ENCODE measurements at regions not wholly inside any gene's neighbourhood (a gene's known extent, or its start where the extent isn't known, plus 50 kb on each side); places are given as distances from the start of the nearest gene placed in this dataset.
A peak's percentile ranks its signal among the peaks of the same experiment; 100 is the strongest.

GRCh38 chr1:234726359-234726943, 116.5 kb upstream of the IRF2BP2 start:
- no TSS peak for BruUV-seq (replicated peaks)
- H3K9me3 ChIP-seq (ENCODE audit: low read length) = no peaks in the 10 kb centered on the region
- no peak for ATAC-seq
- in situ Hi-C loops (cut with HindIII; ENCODE audit: extremely low pct_ligation_motif_present, low pct_unique_long_range_greater_than_20kb) = loop anchor here (10.0 kb wide), 1 partner anchor 358 kb away; no protein-coding TSS in a partner anchor
- ChIA-PET CTCF (ENCODE audit: low intra/inter-chr PET ratio, low total read pairs) (no interaction called here), POLR2A (interaction anchor here (0.6 to 19.4 kb wide), 21 partner anchors 8 to 357 kb away, joined by 3 to 1137 read pairs (median 54); partner anchors contain the start of gene IRF2BP2)
- peak overlapping the region; percentile 99 for H3K27ac ChIP-seq (ENCODE audit: extremely low read length, insufficient read depth, low read length)
- no peak for FAIRE-seq
- no peak overlapping the region; a peak in 1 of 6 replicates for H3K4me3 ChIP-seq (replicated peaks in 1 of 3; ENCODE audit: insufficient read depth in 1 of 3, low read depth in 2 of 3, low read length in 3 of 3)
- TF ChIP-seq ZFY (CRISPR knock-in tag; IDR thresholded peaks at IDR 0.05) (peak; percentile 23; the same call in 1 of the 2 replicates), AGO2 (optimal IDR thresholded peaks at IDR 0.05; ENCODE audit: low read depth, low read length) (peak; percentile 20), SALL1 (CRISPR knock-in tag; IDR thresholded peaks at IDR 0.05) (0 out of 2 replicates have a peak, but pooled peaks have one; percentile 41), POLR2A (IDR thresholded peaks at IDR 0.05; ENCODE audit: insufficient read depth in 1 of 2, low read depth in 2 of 2, low read length in 2 of 2) (peak in 1 of 2 experiments; percentile 20; a peak in 1 of 4 replicates), ZFYVE20 (CRISPR knock-in tag; IDR thresholded peaks at IDR 0.05; ENCODE audit: borderline replicate concordance, low read depth) (no peak), ZNF878 (CRISPR knock-in tag; IDR thresholded peaks at IDR 0.05) (peak; percentile 40; the same call in 1 of the 2 replicates), ZNF687 (CRISPR knock-in tag; IDR thresholded peaks at IDR 0.05) (peak; percentile 74), SNAI1 (CRISPR knock-in tag; IDR thresholded peaks at IDR 0.05; ENCODE audit: borderline replicate concordance) (no peak), ZBTB38 (CRISPR knock-in tag; IDR thresholded peaks at IDR 0.05) (peak; percentile 84), NRL (CRISPR knock-in tag; IDR thresholded peaks at IDR 0.05; ENCODE audit: borderline replicate concordance) (0 out of 2 replicates have a peak, but pooled peaks have one; percentile 3), ZNF564 (CRISPR knock-in tag; IDR thresholded peaks at IDR 0.05) (no peak), U2AF1 (optimal IDR thresholded peaks at IDR 0.05; ENCODE audit: low read depth, low read length) (no peak), SIX4 (CRISPR knock-in tag; IDR thresholded peaks at IDR 0.05) (peak; percentile 20; the same call in 1 of the 2 replicates), ZNF879 (CRISPR knock-in tag; IDR thresholded peaks at IDR 0.05) (no peak), SAFB2 (CRISPR knock-in tag; IDR thresholded peaks at IDR 0.05; ENCODE audit: borderline replicate concordance, low read depth) (0 out of 2 replicates have a peak, but pooled peaks have one; percentile 20), ZMAT5 (CRISPR knock-in tag; IDR thresholded peaks at IDR 0.05; ENCODE audit: borderline replicate concordance, low read depth) (no peak), RBFOX2 (IDR thresholded peaks at IDR 0.05; ENCODE audit: low read depth, low read length) (peak; percentile 34), ZFX (CRISPR knock-in tag; IDR thresholded peaks at IDR 0.05; ENCODE audit: low read depth) (peak; percentile 57; the same call in 1 of the 2 replicates), SAP130 (CRISPR knock-in tag; IDR thresholded peaks at IDR 0.05; ENCODE audit: low read depth) (0 out of 2 replicates have a peak, but pooled peaks have one; percentile 5)
- TF ChIP-seq, protein P1, sequence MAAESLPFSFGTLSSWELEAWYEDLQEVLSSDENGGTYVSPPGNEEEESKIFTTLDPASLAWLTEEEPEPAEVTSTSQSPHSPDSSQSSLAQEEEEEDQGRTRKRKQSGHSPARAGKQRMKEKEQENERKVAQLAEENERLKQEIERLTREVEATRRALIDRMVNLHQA (CRISPR knock-in tag; IDR thresholded peaks at IDR 0.05) = no peak
- 88% methylated on average over 11 of the region's 12 CpGs for WGBS (ENCODE audit: low lambda C conversion rate)
- no peaks in the 10 kb centered on the region for H4K20me1 ChIP-seq (ENCODE audit: insufficient read depth, low read length)
- peaks cover 93% of the 10 kb centered on the region for H3K4me1 ChIP-seq (ENCODE audit: insufficient read depth, low read length)
- H3K9ac ChIP-seq (ENCODE audit: insufficient read depth, low read depth, low read length) = peak overlapping the region; percentile 98
- DNase-seq (ENCODE audit: low spot score) = no peak
- no peak overlapping the region for H2AFZ ChIP-seq (ENCODE audit: low read length)
- H3K36me3 ChIP-seq (replicated peaks in 1 of 2; ENCODE audit: control insufficient read depth in 1 of 2, insufficient read depth in 2 of 2, low read length in 2 of 2) = no peaks in the 10 kb centered on the region
- intact Hi-C loops (cut with micrococcal nuclease; ENCODE audit: unreplicated experiment) = loop anchor here (10.0 kb wide), 1 partner anchor 232 kb away; no protein-coding TSS in a partner anchor
- peaks cover 23% of the 10 kb centered on the region for H3K79me2 ChIP-seq (ENCODE audit: insufficient read depth, low read length)
- peak overlapping the region; percentile 78; the same call in 1 of the 2 replicates for H3K4me2 ChIP-seq (ENCODE audit: low read depth, low read length)
- H3K27me3 ChIP-seq (ENCODE audit: control insufficient read depth in 1 of 2, insufficient read depth in 2 of 2, low read length in 2 of 2) = no peaks in the 10 kb centered on the region
